NCI-H345 (cell line): ENCODE measurements at regions not wholly inside any gene's neighbourhood (a gene's known extent, or its start where the extent isn't known, plus 50 kb on each side); places are given as distances from the start of the nearest gene placed in this dataset.

Experiments used
- DNase-seq: peaks from one replicate; lab custom pipeline; 2025; lab: John Stamatoyannopoulos, UW

DNA sequence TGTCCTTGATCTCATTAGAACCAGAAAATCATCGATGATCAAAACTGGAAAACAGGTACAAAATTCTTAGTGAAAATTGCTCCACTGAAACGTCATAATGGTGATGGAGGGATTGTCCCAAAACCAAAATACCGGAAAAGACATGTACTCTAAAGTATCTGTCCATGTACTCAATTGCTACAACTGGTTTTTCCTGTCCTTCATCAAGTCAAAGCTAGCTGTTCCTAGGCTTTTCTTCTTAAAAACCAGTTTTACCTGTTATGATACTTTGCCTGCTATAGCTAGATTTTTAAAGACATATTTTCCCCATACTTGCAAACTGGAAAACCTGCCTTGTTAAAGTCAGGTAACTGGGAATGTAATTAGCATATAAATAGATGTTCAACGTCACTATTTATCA lies 50.5 kb upstream of the LRRC1 start:
- no peak for DNase-seq

DNA sequence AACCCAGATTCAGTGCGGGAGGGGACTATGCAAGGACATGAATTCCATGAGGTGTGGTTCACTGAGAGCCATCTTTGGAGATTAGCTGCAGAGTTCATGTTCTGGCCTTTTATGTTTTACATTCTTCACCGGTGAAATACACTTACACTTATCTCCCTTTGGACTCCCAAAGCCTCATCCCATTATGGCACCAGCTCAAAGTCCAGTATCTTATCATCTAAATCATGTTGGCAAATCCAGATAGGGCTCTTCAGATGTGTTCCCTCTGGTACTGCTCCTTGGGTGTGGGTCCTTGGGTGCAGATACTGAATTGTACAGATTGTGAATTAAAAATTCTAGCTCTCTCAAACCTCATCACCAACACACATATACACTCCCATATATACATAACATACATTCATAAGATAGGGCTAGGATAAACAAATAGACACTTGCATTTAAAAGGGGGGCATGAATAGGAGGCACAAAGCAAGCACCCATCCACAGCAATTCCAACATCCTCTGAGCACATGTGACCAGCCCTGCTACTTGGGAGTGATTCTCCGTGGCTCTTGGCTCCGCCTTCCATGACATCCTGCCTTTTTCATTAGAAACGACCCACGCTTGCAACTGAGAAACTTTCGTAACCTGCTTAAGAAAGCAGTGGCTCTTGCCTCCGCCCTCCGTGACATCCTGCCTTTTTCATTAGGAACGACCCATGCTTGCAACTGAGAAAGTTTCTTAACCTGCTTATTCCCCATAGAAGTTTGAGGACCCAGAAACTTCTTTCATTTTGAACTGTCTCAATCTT lies 53.6 kb upstream of the LRRC1 start:
- no peak for DNase-seq

- no peak for DNase-seq
These were observed 57.1 kb upstream of the LRRC1 start for GRCh38 chr6:53737746-53738145.

DNA sequence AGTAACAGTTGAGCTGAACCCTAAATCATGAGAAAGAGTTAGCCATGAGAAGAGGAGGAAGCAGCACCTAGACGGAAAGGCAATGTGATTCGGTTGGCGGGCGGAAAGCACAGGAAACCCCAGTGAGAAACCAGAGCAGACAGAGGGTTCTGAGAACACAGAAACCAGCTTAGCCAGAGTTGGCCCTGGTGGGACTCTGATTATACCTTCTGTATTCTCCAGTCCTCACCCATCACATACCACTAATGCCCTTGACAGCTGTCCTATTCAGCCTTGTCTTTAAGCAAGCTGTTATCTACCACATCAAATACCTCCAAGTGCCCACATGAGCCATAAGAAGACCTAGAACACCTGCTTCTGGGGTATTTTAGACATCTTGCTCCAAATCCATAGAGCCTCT lies 58.9 kb upstream of the LRRC1 start:
- DNase-seq, result no peak

GRCh38 chr6:53734473-53735299 lies 60.1 kb upstream of the LRRC1 start:
- DNase-seq, result peak; percentile 20

- no peak for DNase-seq
These were observed 62.8 kb upstream of the LRRC1 start for GRCh38 chr6:53731866-53732636.

- no peak for DNase-seq
These were observed 64.0 kb upstream of the LRRC1 start for GRCh38 chr6:53730767-53731166.

- DNase-seq, result peak; percentile 41
These were observed 63.1 kb upstream of the KLHL31 start for GRCh38 chr6:53728570-53729194.

DNA sequence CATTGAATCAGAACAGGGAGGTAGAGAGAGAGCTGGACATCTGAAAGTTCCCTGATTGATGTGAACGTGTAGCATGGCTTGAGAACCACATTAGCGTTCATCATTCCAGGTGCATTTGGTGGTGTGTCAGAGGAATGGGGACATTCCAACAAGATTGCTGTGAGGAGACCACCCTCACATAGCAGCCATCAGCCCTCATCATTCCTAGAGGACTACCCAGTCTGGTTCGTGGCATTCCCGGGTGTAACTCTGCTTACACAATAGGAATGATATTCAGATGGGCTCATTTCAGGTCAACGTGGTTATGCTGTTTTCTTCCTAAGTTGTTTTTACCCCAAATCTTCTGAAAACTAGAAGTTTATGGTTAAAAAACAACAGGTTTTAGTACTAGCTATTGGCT lies 62.2 kb upstream of the KLHL31 start:
- no peak for DNase-seq

GRCh38 chr6:53725791-53726575 lies 60.4 kb upstream of the KLHL31 start:
- peak; percentile 78 for DNase-seq

DNA sequence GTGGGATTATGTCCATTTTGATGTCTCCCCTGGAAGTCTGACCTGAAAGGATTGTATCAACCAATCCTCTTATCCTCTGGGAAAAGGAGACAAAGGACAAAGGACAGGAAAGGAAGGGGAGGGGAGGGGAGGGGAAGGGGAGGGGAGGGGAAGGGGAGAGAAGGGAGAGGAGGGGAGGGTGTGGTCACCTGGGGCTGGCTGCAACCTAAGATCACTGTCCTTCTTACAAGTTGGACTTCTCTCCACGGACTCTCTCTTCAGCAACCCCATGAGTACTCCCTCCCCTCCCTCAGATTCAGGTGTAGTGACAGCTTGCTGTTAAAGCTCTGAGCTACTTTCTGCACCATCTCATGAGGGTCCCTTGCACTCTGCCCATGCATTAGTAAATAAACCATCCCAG lies 58.9 kb upstream of the KLHL31 start:
- DNase-seq, result no peak

DNA sequence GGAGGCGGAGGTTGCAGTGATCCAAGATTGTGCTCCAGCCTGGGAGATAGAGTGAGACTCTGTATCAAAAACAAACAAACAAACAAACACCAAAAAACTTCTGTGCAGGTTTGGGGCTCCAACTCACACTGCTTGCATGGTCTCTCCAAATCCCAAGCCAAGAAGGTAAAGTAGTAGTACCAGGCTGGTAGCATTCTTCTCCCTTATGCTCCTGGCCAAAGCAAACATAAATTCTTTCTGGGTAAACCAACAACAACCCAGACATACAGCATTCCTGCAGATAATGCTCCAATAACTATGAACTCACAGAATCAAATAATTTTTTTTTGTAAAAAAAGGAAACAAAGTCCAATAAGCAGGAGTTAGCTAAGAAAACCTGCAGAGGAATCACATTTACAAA lies 57.8 kb upstream of the KLHL31 start:
- no peak for DNase-seq

DNA sequence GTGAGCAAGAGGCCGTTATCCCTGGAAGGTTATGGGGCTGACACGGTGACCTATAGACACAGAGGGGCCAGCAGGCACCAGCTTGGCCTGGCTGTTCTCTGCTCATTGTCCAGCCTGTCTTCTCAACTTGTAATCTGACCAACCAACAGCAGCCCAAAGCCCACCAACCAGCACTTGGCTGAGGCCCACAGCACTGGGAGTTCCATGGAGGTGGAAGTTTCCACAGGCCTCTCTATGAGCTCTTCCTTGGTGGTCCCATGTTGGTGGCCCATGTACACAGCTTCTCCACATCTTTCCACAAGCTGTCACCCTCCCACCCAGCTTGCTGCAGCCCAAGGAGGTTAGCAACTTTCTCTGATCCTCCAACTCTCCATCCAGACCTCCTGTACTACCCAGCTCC lies 56.2 kb upstream of the KLHL31 start:
- DNase-seq, result no peak

DNA sequence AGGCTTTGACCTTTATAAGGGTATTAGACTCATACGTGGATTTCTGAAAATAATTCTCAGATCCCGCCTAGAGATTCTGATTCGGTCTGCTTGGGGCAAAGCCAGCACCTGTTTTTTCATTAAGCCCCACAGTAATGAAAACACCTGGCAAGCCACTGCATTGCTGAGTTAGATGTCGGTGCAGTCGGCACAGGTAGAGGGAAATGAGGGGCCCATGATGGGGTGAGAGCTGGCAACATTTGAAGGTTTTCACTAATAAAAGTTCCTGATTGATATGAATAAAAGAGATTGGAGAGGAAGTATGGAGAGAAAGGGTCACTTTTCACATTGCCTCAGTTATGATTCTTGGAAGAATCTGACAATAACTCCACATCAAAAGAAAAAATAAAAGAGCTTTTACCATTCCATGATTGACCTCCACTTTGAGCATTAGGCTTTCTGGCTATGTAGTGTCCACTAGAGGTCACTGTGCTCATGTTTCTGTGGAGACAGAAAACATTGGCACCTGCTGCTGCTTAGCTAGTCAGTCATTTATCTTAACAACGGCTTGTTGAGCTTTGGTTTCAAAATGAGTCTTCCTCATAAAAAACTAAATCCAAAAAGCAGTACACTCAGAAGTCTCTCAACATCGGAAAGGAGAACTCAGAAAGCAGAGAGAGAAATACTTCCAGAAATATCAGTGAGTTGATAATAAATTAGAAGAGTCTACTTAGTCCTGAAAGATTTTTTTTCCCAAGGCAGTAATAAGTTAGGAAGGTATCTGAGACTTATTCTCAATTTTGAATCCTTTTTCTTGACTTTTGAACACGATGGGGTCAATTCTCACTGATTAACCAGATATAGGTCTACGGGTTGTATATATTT lies 53.3 kb upstream of the KLHL31 start:
- DNase-seq, result peak; percentile 72

GRCh38 chr6:53717566-53717965 lies 52.0 kb upstream of the KLHL31 start:
- no peak for DNase-seq

- DNase-seq, result no peak
These were observed 49.9 kb upstream of the KLHL31 start for GRCh38 chr6:53715434-53715833.
